Activated CD4-positive, alpha-beta T cell treated with anti-CD3 and anti-CD28 coated beads, Interleukin-2, Interleukin-6, amounts not matched to agents 100 ng/mL and 50 ng/mL, durations not matched to agents 16 hours and 8 hours (primary cell): ENCODE measurements at regions not wholly inside any gene's neighbourhood (a gene's known extent, or its start where the extent isn't known, plus 50 kb on each side); places are given as distances from the start of the nearest gene placed in this dataset.

ENCODE experiments used
- DNase-seq: peaks from one replicate; pipeline ENCODE4 v3.0.0-alpha.2; 2020

DNA sequence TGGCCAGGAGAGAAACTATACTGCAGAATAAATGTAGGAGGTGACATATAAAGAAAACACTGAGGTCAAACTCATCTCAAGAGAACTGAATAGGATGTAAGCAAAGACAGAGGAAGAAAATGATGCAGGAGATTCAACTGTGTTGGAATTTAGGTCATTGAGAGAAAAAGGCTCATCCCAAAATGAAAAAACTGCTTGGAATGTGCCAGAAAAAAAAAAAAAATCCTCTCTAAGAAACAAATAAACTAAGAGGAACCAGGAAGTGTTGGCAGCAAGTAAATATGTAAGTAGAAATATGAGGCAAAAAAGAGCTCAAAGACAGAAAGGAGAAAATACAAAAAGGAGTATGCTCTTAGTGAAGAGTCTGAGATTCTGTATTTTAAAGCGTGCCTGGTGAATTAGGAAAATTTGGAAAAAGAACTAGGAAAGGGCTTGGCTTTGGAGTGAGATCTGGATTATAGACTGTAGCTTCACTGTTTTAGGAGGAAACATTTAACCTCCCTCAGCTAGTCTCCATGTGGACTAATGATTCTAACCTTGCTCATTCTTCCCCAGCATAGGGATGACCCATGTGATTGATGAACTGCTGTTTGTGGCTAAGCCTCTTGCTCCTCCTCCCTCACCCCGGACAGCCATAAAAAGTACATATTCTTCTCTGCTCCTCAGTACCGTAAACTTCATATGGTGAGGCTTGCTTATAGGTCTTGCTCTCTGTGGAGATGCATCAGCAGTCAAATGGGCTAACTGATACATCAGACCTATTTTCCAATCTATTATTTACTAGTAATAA lies 185.6 kb upstream of the POU5F2 start:
- no peak for DNase-seq

DNA sequence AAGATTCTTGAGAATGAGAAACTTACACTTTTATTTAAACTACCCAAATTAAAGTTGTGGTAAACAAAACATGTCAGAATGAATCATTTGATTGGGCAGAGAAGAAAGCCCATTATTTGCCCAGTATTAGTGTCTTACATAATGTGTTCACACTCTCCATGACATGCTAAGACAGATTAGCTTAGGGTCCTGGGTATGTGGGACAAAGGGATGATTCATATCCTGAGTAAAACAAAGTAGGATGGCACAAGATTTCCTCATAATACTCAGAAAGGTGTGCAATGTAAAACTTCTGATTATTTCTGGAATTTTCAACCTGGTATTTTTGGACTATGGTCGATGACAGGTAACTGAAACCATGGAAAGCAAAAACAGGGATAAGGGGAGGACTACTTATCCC lies 183.9 kb upstream of the POU5F2 start:
- DNase-seq: no peak

DNA sequence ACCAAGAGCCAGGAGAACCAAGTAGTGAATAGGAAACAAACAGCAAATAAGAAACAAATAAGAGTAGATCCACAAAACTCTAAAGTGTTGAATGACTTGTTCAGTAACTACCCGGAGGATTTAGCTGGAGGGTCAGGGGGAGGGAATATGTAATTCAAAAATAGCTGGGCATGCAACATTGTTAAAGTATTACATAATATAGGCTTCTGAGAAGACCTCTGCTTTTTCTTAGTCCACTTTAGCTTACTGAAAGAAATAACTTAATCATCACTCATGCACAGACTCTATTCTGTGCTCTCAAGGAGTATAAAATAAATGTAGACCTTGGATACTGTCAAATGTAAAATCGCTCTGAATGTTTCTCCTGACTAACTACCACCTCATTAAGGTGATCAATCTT lies 183.2 kb upstream of the POU5F2 start:
- no peak for DNase-seq

DNA sequence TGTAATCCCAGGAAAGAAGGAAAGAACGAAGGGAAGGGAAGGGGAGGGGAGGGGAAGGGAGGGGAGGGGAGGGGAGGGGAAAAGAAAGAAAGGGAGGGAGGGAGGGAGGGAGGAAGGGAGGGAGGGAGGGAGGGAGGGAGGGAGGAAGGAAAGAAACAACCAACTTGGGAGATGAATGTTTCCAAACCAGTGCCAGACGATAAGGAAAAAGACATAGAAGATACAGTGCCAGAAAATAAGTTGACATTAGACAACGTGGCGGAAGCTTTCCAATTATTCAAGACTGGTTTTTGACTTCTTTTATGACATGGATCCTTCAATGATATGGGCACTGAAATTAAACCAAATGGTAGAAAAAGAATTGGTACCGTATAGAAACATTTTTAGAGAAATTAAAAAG lies 181.2 kb upstream of the POU5F2 start:
- no peak for DNase-seq

DNA sequence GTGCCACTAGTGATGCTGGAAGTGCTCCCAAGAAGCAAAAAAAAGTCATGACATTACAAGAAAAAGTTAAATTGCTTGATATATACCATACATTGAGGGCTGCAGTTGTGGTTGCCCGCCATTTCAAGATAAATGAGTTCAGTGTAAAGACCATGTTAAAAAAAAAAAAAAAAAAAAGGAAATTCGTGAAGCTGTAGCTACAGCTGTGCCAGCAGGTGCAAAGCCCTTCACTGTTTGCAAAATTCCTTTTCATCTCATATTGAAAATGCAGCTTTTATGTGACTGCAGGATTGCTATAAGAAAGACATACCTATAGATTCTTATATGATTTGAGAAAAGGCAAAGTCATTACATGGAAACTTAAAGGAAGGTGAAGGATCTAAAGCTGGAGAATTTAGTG lies 179.6 kb upstream of the POU5F2 start:
- DNase-seq: no peak

DNA sequence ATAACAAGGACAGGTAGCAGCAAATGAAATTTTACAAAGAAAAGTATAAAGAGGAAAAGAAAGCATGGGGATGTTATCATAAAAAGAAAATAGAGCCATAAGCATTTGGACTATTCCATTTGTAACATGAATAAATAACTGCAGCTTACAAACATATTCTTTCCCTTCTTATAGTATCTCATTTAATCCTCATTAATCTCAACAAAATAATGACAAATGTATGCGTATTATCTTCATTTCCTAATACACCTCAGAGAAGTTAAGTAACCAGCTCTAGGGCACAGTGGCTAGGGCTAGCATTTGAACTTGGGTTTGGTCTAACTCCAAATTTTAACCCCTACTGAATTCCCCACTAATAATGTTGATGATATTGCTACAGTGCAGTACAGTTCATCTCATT lies 175.5 kb upstream of the POU5F2 start:
- DNase-seq: no peak

DNA sequence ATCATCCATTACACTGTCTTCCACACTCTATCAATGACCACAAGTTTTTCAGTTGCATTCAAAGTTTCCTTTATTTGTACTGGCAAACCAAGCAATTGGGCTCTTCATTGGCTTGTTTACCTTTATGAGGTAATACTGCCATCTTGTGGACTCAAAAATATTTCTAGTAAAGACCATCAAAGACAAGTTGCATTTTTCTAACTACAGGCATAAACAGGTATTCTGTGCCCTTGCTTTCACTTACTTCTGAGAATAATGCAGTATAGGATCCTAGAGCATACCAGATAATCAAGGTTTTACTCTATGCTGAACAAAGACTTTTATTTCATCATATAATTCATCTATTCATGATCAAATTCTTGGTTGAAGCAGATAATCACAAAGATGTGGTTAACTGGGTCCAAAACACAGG lies 173.7 kb upstream of the POU5F2 start:
- DNase-seq: peak; percentile 47

DNA sequence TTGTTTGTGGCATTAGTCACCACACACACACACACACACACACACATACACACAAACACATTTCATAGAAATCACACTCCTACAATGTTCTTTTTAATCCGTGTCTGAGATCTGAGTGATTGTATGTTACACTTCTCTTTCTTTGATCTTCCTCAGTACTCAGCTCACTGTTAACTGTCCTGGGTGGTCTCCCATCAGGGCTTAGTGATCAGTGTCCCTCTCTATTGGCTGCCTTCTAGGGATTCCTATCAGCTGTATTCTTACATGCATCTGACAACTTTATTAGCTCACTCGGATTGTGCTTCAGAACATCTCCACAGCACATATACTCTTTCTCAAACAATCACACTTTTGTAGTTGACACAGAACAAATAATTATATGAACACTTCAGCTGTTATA lies 170.2 kb upstream of the POU5F2 start:
- no peak for DNase-seq

DNA sequence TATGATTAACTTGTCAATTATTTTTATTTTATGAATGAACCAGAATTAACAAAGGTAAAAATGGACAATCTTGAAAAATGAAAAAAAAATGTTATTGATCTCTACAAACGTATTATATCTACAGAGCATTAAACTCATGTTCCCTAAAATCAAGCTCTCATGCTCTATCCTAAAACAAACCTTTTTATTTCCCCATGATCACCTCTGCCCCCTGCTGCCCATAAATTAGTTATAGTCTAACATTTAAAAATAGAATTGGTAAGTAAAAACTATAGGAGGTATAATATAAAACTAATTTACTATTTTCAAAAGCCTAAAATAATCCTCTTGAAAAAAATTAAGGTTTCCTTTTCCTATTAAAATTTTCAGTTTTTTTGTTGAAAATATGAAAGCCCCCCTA lies 168.0 kb upstream of the POU5F2 start:
- DNase-seq: no peak

DNA sequence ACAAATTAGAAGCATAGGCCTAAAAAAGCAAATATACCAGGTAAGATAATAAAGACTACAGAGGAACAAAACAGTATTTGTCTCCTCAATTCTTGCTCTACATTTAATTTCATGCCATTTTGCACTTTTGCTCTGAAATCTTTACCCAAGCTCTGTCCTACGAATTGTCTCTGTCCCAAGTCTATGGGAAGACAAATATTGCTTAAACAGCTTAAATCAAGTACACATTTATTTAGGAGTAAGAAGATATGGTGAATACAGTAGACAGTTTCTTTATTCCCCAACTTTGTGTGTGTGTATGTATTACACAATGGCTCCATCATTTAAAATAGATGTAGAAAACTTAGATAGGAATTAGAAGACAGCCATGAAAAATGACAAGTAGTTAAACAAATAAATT lies 163.5 kb upstream of the POU5F2 start:
- DNase-seq: no peak

DNA sequence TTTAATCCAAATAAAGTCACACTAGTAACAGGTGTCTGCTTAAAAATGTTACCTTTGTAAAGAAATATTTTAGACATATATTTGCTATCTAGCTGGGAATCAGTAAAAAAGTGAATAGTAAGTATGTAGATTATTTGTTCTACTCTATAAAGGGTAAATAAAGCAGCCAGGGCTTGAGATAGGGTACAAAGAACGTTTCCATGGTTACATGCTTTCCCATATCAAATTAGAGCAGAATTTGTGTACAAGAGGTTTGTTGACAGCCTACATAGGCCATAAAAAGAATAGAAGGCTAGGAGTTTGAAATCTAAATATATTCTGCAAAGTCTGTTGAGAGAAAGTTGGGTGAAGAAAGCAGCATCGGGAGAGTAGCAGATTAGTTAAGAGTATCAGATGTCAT lies 160.9 kb upstream of the POU5F2 start:
- DNase-seq: no peak

DNA sequence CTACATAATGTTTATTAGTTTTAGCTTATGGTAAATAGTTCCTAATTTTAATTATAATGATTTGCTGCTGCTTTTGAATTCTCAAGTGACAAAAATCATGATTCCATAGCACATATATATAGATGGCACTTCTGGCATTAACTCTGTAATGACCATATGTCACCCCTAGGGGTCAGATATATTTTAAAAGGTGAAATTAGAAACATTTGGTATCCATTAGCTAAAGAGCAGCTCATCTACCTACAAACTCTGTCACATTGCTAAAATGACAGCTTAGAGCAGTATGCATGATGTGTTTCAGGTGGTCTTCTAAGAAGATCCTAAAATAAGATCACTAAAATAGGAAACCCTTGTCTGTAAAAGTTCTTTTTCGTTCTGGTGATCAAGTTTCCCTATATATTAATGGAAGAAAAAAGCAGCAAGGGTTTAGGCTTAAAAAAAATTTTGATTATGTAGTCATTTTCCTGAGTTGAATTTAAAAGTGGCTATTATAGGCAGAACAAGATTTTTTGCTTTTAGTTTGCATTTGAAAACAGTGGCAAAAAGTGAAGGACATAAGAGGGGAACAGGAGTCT lies 157.7 kb upstream of the POU5F2 start:
- peak; percentile 12 for DNase-seq

DNA sequence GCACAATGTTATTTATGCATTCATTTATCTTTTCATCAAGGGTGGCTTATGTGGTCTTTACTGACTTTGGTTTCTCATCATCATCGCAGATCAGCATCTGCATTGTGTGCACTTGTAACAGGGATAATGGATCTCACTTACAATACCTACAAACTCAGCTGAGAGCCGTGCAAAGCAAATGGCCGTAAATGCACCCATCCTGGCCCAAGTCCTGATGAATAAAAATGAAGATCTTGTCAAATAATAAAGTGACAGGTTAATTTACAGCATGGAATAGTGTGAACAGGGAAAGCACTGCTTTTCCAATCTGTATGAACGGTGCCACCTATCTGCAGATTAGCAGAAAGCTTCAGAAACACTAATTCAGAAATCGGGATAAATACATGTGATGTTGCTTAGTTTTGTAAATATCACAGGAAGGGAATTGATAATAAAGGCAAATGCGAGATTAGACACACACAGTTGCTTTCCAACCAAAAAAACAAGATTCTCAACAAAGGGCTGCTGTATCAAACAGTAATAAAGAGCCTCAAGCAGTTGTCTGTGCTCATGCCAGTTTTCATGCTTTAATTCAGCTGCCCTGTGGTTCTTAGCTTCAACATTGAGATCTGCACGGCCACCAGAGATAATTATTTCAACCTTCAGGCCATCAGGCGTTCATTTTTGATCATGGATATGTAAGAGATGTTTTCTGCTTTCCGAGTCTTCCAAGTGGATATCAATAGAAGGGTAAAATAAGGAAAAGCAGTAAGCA lies 153.4 kb upstream of the POU5F2 start:
- no peak for DNase-seq

DNA sequence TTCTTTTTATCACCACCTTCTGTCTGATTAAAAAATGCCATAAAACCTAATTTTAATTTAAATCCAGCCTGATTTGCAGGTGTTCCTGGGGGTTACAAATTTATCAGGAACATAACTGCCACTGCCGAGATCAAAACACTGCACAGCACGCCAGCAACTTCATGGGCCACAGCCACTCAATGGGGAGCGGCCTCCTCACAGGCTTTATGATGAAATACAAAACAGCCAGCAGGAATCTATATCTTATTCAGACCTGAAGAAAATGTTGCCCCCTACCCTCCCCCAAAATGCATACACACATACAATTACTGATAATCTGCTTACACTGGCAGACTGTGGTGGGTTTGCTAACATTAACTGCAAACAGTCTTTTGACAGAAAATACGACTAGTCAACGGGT lies 151.7 kb upstream of the POU5F2 start:
- DNase-seq: no peak

DNA sequence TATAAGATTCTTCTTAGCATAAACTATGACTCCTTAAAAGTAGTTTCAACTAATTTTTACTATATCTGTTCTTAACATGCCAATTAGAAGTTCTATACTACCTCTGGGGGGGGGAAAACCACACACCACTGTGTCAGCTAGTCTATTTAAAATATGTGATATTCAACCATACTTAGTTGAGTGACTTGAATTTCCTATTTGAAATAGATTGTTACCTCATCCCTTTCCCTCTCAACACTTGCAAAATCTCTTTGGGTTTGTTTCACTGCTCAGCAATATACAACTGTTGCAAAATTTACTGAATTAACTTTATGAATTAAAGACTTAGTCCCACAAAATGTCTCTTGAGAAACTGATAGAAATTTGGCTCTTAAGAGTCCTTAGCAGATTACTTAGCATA lies 151.1 kb upstream of the POU5F2 start:
- DNase-seq: no peak

DNA sequence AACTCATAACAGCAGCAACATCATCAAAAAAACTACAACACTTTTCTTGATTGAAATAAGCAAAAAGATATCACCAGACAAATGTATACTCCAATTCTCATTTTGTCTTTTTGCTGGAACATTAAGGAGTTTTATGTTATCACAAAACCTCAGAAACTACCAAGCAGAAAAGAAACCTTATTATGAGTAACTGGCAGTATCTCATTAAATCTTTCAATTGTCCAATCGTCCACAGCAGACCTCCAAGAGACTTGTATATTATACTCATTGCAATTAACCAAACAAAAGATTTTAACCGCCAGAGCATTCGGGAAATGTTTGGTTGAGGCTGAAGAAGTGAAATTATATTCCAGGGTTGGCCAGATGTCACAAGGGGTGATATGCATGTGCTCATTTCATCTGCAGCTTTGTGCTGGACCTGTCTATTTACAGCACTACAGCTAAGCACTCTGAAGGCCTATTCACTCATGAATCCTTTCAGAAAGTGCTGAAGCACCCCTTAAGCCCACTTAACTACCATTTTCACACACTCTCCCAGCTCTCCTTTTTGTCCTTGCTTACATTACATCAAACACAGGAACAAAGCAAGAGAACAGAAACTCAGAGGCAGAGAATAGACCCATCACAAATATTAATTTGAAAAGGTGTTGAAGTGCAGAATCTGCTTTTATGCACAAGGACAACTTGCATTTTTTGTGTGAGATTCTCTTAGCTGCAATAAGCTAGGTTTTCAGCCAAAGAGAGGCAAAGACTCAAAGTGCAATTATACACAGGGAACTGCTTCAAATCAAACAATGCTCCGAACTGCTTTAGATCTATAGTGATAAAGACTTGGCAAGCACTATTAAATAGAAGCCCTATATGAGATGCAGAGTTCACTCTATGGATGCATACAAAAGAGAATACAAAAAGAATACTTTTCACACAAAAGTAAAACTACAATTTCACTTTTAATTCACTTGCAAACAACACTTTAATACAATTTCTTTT lies 150.4 kb upstream of the POU5F2 start:
- DNase-seq: no peak

DNA sequence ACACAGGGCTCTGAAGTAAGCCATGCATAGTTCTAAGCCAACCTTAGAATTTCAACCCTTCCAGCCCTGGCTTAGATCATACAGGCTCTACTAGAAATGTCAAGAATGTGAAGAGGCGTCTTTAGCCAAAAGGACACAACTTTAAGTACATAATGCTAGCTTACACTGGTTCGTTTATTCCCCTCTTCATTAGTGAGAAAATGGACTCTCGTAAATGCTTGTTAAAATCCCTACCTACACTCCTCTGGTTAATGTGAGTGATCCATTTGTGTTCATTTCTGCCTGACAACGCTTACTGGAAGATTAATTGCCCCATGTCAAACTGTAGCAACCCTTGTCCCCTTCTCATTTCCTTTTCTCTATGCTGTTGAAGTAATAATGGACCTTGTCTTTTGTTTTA lies 149.3 kb upstream of the POU5F2 start:
- no peak for DNase-seq

DNA sequence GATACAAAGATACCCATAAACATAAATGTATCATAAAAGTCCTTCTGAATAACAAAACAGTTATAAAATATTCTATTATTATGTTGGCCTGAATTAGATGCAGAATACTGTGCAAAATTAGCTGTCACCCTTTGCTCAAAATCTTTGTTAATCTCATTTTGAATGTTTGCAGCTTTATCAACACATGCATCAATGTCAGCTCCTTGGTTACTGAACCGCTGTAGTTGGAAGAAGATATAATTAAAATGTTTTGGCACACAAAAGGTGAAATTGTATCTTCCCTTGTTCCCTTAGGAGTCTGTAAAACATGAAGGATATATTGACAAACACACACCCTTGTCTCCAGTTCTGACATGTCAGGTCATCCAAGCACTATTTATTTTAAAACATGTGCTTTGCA lies 146.3 kb upstream of the POU5F2 start:
- DNase-seq: no peak

DNA sequence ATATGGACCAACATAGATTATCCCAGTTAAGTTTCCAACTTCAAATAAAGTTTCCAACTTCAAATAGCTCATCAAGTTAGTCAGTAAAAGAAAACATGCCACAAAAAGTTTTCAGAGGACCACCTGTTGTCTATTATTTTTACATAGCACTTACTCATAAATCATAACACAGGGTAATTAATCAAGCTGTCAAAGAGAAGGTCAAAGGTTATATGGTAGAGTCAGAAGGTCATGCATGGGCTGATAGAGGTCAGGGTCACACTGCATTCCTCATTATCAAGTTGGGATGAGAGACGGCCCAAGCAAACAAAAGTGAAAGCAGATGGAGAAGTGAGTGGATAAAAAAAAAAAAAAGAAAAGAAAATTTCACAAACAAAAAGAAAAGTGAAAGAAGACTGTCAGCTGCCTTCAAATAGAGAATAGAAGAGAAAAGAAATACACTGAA lies 145.5 kb upstream of the POU5F2 start:
- no peak for DNase-seq

DNA sequence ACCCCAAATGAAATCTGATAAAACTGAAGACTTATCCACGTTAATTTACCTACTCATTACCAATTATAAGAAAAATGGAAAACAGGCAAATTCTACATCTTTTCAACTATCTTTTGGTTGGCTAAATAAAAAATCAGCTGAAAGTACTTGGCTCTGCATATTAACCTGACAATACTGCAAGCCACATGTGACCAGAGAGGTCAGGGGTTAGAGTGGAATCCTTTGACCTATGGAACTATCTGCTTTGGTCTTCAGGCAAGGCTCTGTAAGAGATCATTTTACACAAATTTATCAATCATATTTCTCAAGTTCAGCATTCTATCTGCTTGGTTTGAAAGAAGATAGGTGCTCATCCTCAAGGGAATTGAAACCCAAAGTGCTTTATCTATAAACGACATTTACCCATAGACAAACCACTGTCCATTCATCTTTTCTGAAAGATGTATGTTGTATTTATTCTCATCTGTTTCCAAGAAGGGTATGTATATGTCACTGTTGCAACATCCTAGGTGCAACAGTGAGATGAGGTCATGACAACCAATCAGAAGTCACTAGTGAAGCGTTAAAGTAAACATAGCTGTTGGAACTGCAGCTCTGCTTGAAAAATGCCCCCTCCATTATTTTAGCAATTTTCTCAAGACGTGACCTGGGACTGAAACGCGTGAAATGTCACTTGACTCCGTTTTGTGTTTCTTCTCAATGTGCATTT lies 144.9 kb upstream of the POU5F2 start:
- DNase-seq: no peak

DNA sequence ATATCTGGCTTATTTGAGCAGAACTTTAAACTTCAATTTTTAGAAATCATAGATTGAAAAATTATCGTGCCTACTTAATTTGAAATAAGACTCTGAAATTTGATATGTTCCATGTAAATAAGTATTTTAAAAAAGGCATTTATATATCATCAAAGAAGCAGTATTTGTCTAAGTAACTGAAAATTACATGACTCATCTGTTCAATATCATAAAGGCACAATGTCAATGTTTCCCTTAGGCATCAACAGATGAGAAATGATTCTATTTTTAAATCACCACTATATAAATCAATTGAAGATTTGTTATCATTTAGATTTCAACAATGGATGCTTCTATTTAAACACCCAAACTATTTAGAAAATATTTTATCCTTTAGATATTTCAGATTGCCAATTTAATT lies 142.9 kb upstream of the POU5F2 start:
- no peak for DNase-seq

DNA sequence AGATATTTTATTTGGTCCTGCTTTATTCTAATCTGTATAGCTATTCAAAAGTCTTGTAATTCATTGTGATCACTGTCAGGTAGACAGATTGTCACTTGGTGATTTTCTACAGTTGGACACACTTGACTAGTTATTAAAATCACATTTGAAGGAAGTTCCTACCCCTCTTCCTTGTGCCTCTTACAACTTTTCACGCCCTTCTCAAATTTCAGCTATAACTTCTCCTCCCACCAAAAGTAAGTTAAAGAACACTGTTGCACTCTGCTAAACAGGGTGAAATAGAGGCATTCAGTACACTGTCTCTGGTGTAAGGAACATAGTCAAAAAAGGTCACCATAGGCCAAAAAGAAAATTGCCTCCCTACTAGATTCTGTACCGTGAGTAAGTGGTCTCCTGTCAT lies 142.1 kb upstream of the POU5F2 start:
- DNase-seq: no peak
